MG63 (cell line): ENCODE measurements at regions not wholly inside any gene's neighbourhood (a gene's known extent, or its start where the extent isn't known, plus 50 kb on each side); places are given as distances from the start of the nearest gene placed in this dataset.

Experiments
- DNase-seq: peaks from one replicate; pipeline ENCODE4 v3.0.0-alpha.2; 2020
- H3K27me3 ChIP-seq: fragments of 250-450 bp; sonication (Bioruptor Pico); 2 replicates; pipeline ENCODE4 v1.5.1; 2020; ENCODE audit warnings: mild to moderate bottlenecking, moderate library complexity
- H3K36me3 ChIP-seq: fragments of 250-450 bp; sonication (Bioruptor Pico); 2 replicates; pipeline ENCODE4 v1.5.1; 2020; ENCODE audit warnings: mild to moderate bottlenecking, moderate library complexity
- H3K4me3 ChIP-seq: fragments of 250-450 bp; sonication (Bioruptor Pico); 2 replicates; pipeline ENCODE4 v1.5.1; 2020; ENCODE audit warnings: mild to moderate bottlenecking, moderate library complexity
- H3K9me3 ChIP-seq: fragments of 250-450 bp; sonication (Bioruptor Pico); 2 replicates; pipeline ENCODE4 v1.5.1; 2020; ENCODE audit warnings: mild to moderate bottlenecking, moderate library complexity

GRCh38 chr12:23433121-23433520, 516.3 kb downstream of the SOX5 start:
- Histone ChIP-seq H3K27me3 (no peaks in the 10 kb centered on the region), H3K9me3 (no peaks in the 10 kb centered on the region), H3K4me3 (no peak overlapping the region), H3K36me3 (no peaks in the 10 kb centered on the region)
- DNase-seq: no peak

GRCh38 chr12:23434154-23434553, 515.3 kb downstream of the SOX5 start:
- no peaks in the 10 kb centered on the region for H3K27me3 ChIP-seq
- no peaks in the 10 kb centered on the region for H3K36me3 ChIP-seq
- no peaks in the 10 kb centered on the region for H3K9me3 ChIP-seq
- no peak for DNase-seq
- H3K4me3 ChIP-seq: no peak overlapping the region

GRCh38 chr12:23446746-23447145, 502.7 kb downstream of the SOX5 start:
- no peaks in the 10 kb centered on the region for H3K9me3 ChIP-seq
- no peak overlapping the region for H3K4me3 ChIP-seq
- no peaks in the 10 kb centered on the region for H3K36me3 ChIP-seq
- no peak for DNase-seq
- H3K27me3 ChIP-seq: no peaks in the 10 kb centered on the region

GRCh38 chr12:23450810-23451209, 498.7 kb downstream of the SOX5 start:
- no peak for DNase-seq

GRCh38 chr12:23455283-23455682, 494.2 kb downstream of the SOX5 start:
- DNase-seq: no peak
- Histone ChIP-seq H3K27me3 (no peaks in the 10 kb centered on the region), H3K4me3 (no peak overlapping the region), H3K9me3 (no peaks in the 10 kb centered on the region), H3K36me3 (no peaks in the 10 kb centered on the region)

More at GRCh38 chr12:23450810-23451209, 498.7 kb downstream of the SOX5 start:
- Histone ChIP-seq H3K4me3 (no peak overlapping the region), H3K9me3 (no peaks in the 10 kb centered on the region), H3K36me3 (no peaks in the 10 kb centered on the region), H3K27me3 (no peaks in the 10 kb centered on the region)

GRCh38 chr12:23458640-23459039, 490.8 kb downstream of the SOX5 start:
- no peak for DNase-seq
- Histone ChIP-seq H3K27me3 (no peaks in the 10 kb centered on the region), H3K9me3 (no peaks in the 10 kb centered on the region), H3K36me3 (no peaks in the 10 kb centered on the region), H3K4me3 (no peak overlapping the region)

DNA sequence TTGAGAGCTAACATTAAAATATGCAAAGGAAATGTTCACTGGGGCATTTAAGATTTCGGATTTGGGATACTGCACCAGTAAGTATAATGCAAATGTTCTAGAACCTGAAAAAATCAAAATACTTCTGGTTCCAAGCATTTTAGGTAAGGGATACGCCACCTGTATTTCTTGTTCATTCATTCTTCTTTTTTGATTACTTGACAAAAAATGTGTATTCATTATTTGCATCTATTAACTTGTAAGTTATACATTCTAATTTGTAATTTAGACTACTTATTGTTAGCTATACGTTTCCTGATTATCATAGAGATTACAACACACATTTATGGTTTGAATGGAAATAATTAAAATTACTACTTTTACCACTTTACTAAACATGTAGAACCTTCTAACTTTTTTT, 486.9 kb downstream of the SOX5 start:
- no peak overlapping the region for H3K4me3 ChIP-seq
- no peaks in the 10 kb centered on the region for H3K27me3 ChIP-seq
- H3K9me3 ChIP-seq: no peaks in the 10 kb centered on the region
- H3K36me3 ChIP-seq: no peaks in the 10 kb centered on the region
- no peak for DNase-seq

DNA sequence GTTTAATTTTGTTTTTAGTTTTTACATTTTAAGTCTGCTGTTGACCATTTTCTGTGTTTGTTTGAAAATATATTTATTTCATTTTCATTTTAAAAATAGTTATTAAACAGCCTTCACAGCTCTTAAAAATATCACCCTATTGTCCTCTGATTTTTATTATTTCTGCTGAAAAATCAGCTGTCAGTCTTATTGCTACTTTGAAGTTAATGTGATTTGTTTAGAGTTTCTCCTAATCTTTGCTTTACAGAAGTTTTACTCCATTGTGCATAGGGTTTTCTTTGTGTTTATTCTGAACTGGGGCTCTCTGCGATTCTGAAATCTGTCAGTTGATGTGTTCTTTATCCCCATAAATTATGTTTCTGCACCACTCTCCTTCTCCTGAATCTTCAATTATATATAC, 486.3 kb downstream of the SOX5 start:
- no peak for DNase-seq
- no peaks in the 10 kb centered on the region for H3K27me3 ChIP-seq
- H3K4me3 ChIP-seq: no peak overlapping the region
- H3K36me3 ChIP-seq: no peaks in the 10 kb centered on the region
- no peaks in the 10 kb centered on the region for H3K9me3 ChIP-seq

DNA sequence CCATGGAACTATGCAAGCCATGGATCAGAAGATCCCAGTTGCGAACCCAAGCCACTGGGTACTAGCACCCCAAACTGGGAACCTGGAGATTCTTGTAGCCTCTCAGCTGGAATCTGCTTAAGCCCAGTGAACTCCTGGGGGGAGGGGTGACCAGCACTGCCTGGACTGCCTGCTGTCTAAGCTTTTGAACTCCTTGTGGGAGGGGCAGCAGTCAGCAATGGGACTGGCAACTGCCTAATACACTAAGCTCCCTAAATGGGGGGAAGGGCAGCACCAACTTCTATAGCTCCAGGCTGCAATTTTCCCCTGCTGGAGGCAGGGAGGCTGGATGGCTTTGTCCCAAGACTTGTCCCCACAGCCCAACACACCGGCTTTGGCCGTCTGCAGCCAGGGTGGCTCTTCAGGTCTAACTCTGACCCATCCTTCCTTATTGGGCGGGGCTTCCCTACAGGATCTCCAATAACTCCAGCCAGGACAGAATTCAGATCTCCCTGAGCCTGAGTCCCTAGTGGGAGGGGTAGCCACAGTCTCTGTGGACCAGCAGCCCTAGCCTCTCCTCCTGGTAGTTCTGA, 485.1 kb downstream of the SOX5 start:
- DNase-seq: no peak

GRCh38 chr12:23472329-23472971, 477.0 kb downstream of the SOX5 start:
- H3K9me3 ChIP-seq: no peaks in the 10 kb centered on the region
- no peak overlapping the region for H3K4me3 ChIP-seq
- no peak for DNase-seq
- no peaks in the 10 kb centered on the region for H3K36me3 ChIP-seq
- H3K27me3 ChIP-seq: no peaks in the 10 kb centered on the region

More for the DNA sequence above, 485.1 kb downstream of the SOX5 start:
- Histone ChIP-seq H3K4me3 (no peak overlapping the region), H3K36me3 (no peaks in the 10 kb centered on the region), H3K27me3 (no peaks in the 10 kb centered on the region), H3K9me3 (no peaks in the 10 kb centered on the region)

GRCh38 chr12:23473071-23473470, 476.4 kb downstream of the SOX5 start:
- no peak overlapping the region for H3K4me3 ChIP-seq
- H3K9me3 ChIP-seq: no peaks in the 10 kb centered on the region
- no peaks in the 10 kb centered on the region for H3K36me3 ChIP-seq
- H3K27me3 ChIP-seq: no peaks in the 10 kb centered on the region
- no peak for DNase-seq

DNA sequence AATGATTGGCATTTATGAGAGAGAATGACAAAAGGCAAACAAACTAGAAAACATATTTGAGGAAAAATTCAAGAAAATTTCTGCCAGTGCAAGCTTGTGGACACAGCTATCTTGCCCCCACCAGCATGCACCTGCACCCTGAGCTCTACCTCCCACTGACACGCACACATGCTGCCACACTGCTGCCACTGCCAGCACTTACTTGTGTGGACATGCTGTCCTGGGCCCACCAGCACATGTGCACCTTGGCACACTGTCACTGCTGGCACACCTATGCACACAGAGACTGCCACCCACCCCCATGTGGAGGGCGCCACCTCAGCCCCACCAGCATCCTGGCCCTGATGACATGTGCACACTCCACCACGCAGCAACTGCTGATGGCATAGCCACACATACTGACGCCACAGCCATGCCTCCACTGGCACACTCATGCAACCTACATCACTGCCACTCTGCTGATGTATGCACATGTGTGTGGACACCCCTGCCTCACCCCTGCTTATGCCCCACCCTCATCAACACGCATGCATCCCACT, 475.0 kb downstream of the SOX5 start:
- H3K9me3 ChIP-seq: no peaks in the 10 kb centered on the region
- H3K27me3 ChIP-seq: no peaks in the 10 kb centered on the region; the same call in 1 of the 2 replicates
- no peak for DNase-seq
- H3K36me3 ChIP-seq: no peaks in the 10 kb centered on the region
- no peak overlapping the region for H3K4me3 ChIP-seq
